ENCODE measurements at regions not wholly inside any gene's neighbourhood (a gene's known extent, or its start where the extent isn't known, plus 50 kb on each side); places are given as distances from the start of the nearest gene placed in this dataset.

DNA sequence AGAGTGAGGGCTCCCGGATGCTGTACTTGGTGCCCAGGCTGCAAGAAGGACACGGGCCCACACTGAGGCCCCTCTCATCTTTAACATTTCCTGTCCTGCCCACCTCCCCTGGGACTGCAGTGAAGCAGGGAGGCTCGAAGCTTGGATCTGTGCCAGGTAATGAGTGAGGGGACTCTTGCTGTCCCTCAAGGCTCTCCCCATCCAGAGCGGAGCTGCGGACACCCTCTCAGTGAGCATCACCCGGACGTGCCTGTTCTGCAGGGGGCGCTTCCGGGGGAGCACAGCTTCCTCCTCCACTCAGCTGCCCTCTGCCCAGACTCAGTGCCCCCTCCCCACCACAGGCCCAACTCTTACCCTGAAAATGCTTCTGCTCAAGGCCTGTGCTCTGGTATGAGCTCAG is 150.0 kb upstream of the MYCN start:
- TF ChIP-seq POLR2AphosphoS5 (IDR thresholded peaks at IDR 0.05; ENCODE audit: low read depth, low read length) (no peak), POLR2A (IDR thresholded peaks at IDR 0.05; ENCODE audit: low read depth, low read length) (no peak)

Measured in GM12892 (cell line).